ENCODE measurements at regions not wholly inside any gene's neighbourhood (a gene's known extent, or its start where the extent isn't known, plus 50 kb on each side); places are given as distances from the start of the nearest gene placed in this dataset.
"Not testable (repeated sequence)": the region's sequence is repeated elsewhere in the genome, so short reads cannot be mapped to it uniquely, and the experiment has no call there.

- DNase-seq (no peak), ATAC-seq (ENCODE audit: low read depth) (no peak)
- no peaks in the 10 kb centered on the region for H3K9me3 Mint-ChIP-seq
- no peaks in the 10 kb centered on the region for H3K36me3 Mint-ChIP-seq (ENCODE audit: low read depth)
- intact Hi-C loops (cut with micrococcal nuclease): no loop called here
- POLR2A ChIA-PET: no interaction called here
- H3K4me3 Mint-ChIP-seq: no peak overlapping the region
- no peak for TF ChIP-seq CTCF (IDR thresholded peaks at IDR 0.05)
- no peaks in the 10 kb centered on the region for H3K4me1 Mint-ChIP-seq
- H3K27ac Mint-ChIP-seq: no peak overlapping the region
- CTCF ChIA-PET: interaction anchor here (0.6 kb wide), 1 partner anchor 163 kb away, joined by 3 read pairs; no protein-coding TSS in a partner anchor
- H3K27me3 Mint-ChIP-seq: peaks cover 4% of the 10 kb centered on the region
These were observed 69.1 kb upstream of the HOXC13 start for GRCh38 chr12:53869500-53869899.

- CTCF ChIA-PET: no interaction called here
- no peak for DNase-seq
- Mint-ChIP-seq H3K4me1 (no peaks in the 10 kb centered on the region), H3K4me3 (no peak overlapping the region), H3K9me3 (no peaks in the 10 kb centered on the region), H3K36me3 (ENCODE audit: low read depth) (no peaks in the 10 kb centered on the region), H3K27ac (no peak overlapping the region), H3K27me3 (peaks cover 4% of the 10 kb centered on the region)
- intact Hi-C loops (cut with micrococcal nuclease): no loop called here
- no peak for ATAC-seq (ENCODE audit: low read depth)
- TF ChIP-seq CTCF (IDR thresholded peaks at IDR 0.05): no peak
- POLR2A ChIA-PET: no interaction called here
These were observed 68.5 kb upstream of the HOXC13 start for GRCh38 chr12:53870117-53870516.

GRCh38 chr12:53871367-53871766 lies 67.3 kb upstream of the HOXC13 start:
- Mint-ChIP-seq H3K27ac (no peak overlapping the region), H3K36me3 (ENCODE audit: low read depth) (no peaks in the 10 kb centered on the region), H3K27me3 (peaks cover 4% of the 10 kb centered on the region), H3K9me3 (no peaks in the 10 kb centered on the region), H3K4me1 (no peaks in the 10 kb centered on the region), H3K4me3 (no peak overlapping the region)
- POLR2A ChIA-PET: no interaction called here
- ATAC-seq (ENCODE audit: low read depth): no peak
- intact Hi-C loops (cut with micrococcal nuclease): no loop called here
- no peak for TF ChIP-seq CTCF (IDR thresholded peaks at IDR 0.05)
- DNase-seq: no peak
- CTCF ChIA-PET: no interaction called here

GRCh38 chr12:53872367-53872766 lies 66.3 kb upstream of the HOXC13 start:
- Mint-ChIP-seq H3K4me3 (no peak overlapping the region), H3K4me1 (no peaks in the 10 kb centered on the region), H3K9me3 (no peaks in the 10 kb centered on the region), H3K36me3 (ENCODE audit: low read depth) (no peaks in the 10 kb centered on the region), H3K27ac (no peak overlapping the region), H3K27me3 (peaks cover 4% of the 10 kb centered on the region)
- ATAC-seq (ENCODE audit: low read depth): no peak
- POLR2A ChIA-PET: no interaction called here
- CTCF ChIA-PET: no interaction called here
- intact Hi-C loops (cut with micrococcal nuclease): no loop called here
- no peak for DNase-seq
- no peak for TF ChIP-seq CTCF (IDR thresholded peaks at IDR 0.05)

- H3K4me1 Mint-ChIP-seq; H3K4me3 Mint-ChIP-seq; POLR2A ChIA-PET; intact Hi-C loops (cut with micrococcal nuclease); ATAC-seq (ENCODE audit: low read depth); H3K27ac Mint-ChIP-seq; H3K36me3 Mint-ChIP-seq (ENCODE audit: low read depth); DNase-seq; CTCF ChIA-PET: not testable (repeated sequence)
- H3K27me3 Mint-ChIP-seq: peaks cover 17% of the 10 kb centered on the region
- H3K9me3 Mint-ChIP-seq: peaks cover 10% of the 10 kb centered on the region
These were observed 60.7 kb upstream of the HOXC13 start for GRCh38 chr12:53877961-53878360.

GRCh38 chr12:53887006-53887405 lies 51.6 kb upstream of the HOXC13 start:
- no peaks in the 10 kb centered on the region for H3K4me1 Mint-ChIP-seq
- H3K27ac Mint-ChIP-seq: no peak overlapping the region
- DNase-seq (no peak), ATAC-seq (ENCODE audit: low read depth) (no peak)
- H3K27me3 Mint-ChIP-seq: no peaks in the 10 kb centered on the region
- H3K36me3 Mint-ChIP-seq (ENCODE audit: low read depth): no peaks in the 10 kb centered on the region
- H3K9me3 Mint-ChIP-seq: no peaks in the 10 kb centered on the region
- intact Hi-C loops (cut with micrococcal nuclease): no loop called here
- CTCF ChIA-PET: no interaction called here
- H3K4me3 Mint-ChIP-seq: no peak overlapping the region
- no peak for TF ChIP-seq CTCF (IDR thresholded peaks at IDR 0.05)
- POLR2A ChIA-PET: no interaction called here

Measured in activated B cell treated with CpG ODN at 0.5 μM for 24 hours (primary cell).